ENCODE measurements at regions not wholly inside any gene's neighbourhood (a gene's known extent, or its start where the extent isn't known, plus 50 kb on each side); places are given as distances from the start of the nearest gene placed in this dataset.

DNA sequence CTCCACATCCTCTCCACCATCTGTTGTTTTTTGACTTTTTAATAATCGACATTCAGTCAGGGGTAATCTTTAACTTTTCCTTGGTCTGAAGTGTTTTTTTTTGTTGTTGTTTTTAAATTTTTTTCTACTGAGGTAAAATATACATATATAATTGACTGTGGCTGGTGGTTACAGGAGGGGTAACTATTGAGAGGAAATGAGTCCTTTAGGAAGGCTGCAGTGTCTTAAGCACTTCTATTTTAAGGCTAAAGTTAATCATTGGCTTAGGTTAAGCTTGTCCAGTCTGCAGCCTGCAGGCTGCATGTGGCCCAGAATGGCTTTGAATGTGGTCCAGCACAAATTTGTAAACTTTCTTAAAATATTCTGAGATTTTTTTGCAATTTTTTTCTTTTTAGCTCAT, 172.5 kb downstream of the CTH start:
- FAIRE-seq: no peak
- DNase-seq (ENCODE audit: low spot score): no peak
- Histone ChIP-seq H3K9me3 (ENCODE audit: low read length) (no peaks in the 10 kb centered on the region), H4K20me1 (ENCODE audit: insufficient read depth, low read length) (no peaks in the 10 kb centered on the region), H3K27ac (ENCODE audit: extremely low read length, insufficient read depth, low read length) (no peak overlapping the region), H3K36me3 (replicated peaks in 1 of 2; ENCODE audit: control insufficient read depth in 1 of 2, insufficient read depth in 2 of 2, low read length in 2 of 2) (no peaks in the 10 kb centered on the region), H3K9ac (ENCODE audit: insufficient read depth, low read depth, low read length) (no peak overlapping the region), H3K4me2 (ENCODE audit: low read depth, low read length) (no peak overlapping the region), H3K4me1 (ENCODE audit: insufficient read depth, low read length) (no peaks in the 10 kb centered on the region), H3K27me3 (ENCODE audit: control insufficient read depth in 1 of 2, insufficient read depth in 2 of 2, low read length in 2 of 2) (no peaks in the 10 kb centered on the region), H2AFZ (ENCODE audit: low read length) (no peak overlapping the region), H3K4me3 (replicated peaks in 1 of 3; ENCODE audit: insufficient read depth in 1 of 3, low read depth in 2 of 3, low read length in 3 of 3) (no peak overlapping the region), H3K79me2 (ENCODE audit: insufficient read depth, low read length) (no peaks in the 10 kb centered on the region)
- TF ChIP-seq ZNF143 (CRISPR knock-in tag; IDR thresholded peaks at IDR 0.05): no peak
- TF ChIP-seq, protein P1, sequence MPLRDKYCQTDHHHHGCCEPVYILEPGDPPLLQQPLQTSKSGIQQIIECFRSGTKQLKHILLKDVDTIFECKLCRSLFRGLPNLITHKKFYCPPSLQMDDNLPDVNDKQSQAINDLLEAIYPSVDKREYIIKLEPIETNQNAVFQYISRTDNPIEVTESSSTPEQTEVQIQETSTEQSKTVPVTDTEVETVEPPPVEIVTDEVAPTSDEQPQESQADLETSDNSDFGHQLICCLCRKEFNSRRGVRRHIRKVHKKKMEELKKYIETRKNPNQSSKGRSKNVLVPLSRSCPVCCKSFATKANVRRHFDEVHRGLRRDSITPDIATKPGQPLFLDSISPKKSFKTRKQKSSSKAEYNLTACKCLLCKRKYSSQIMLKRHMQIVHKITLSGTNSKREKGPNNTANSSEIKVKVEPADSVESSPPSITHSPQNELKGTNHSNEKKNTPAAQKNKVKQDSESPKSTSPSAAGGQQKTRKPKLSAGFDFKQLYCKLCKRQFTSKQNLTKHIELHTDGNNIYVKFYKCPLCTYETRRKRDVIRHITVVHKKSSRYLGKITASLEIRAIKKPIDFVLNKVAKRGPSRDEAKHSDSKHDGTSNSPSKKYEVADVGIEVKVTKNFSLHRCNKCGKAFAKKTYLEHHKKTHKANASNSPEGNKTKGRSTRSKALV (CRISPR knock-in tag; IDR thresholded peaks at IDR 0.05): no peak
- TF ChIP-seq RAD51 (IDR thresholded peaks at IDR 0.05; ENCODE audit: borderline replicate concordance): no peak
- TF ChIP-seq ZNF441 (CRISPR knock-in tag; IDR thresholded peaks at IDR 0.05; ENCODE audit: borderline replicate concordance): no peak
- no peak for TF ChIP-seq HOXA5 (CRISPR knock-in tag; IDR thresholded peaks at IDR 0.05)
- TF ChIP-seq, protein P2, sequence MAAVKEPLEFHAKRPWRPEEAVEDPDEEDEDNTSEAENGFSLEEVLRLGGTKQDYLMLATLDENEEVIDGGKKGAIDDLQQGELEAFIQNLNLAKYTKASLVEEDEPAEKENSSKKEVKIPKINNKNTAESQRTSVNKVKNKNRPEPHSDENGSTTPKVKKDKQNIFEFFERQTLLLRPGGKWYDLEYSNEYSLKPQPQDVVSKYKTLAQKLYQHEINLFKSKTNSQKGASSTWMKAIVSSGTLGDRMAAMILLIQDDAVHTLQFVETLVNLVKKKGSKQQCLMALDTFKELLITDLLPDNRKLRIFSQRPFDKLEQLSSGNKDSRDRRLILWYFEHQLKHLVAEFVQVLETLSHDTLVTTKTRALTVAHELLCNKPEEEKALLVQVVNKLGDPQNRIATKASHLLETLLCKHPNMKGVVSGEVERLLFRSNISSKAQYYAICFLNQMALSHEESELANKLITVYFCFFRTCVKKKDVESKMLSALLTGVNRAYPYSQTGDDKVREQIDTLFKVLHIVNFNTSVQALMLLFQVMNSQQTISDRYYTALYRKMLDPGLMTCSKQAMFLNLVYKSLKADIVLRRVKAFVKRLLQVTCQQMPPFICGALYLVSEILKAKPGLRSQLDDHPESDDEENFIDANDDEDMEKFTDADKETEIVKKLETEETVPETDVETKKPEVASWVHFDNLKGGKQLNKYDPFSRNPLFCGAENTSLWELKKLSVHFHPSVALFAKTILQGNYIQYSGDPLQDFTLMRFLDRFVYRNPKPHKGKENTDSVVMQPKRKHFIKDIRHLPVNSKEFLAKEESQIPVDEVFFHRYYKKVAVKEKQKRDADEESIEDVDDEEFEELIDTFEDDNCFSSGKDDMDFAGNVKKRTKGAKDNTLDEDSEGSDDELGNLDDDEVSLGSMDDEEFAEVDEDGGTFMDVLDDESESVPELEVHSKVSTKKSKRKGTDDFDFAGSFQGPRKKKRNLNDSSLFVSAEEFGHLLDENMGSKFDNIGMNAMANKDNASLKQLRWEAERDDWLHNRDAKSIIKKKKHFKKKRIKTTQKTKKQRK (IDR thresholded peaks at IDR 0.05; ENCODE audit: low read length): no peak
- no peak for TF ChIP-seq XBP1 (CRISPR knock-in tag; IDR thresholded peaks at IDR 0.05)
- BruUV-seq (replicated peaks): no TSS peak
- in situ Hi-C loops (cut with HindIII; ENCODE audit: extremely low pct_ligation_motif_present, low pct_unique_long_range_greater_than_20kb) (no loop called here), intact Hi-C loops (cut with micrococcal nuclease; ENCODE audit: unreplicated experiment) (no loop called here)
- CTCF ChIA-PET (ENCODE audit: low intra/inter-chr PET ratio, low total read pairs): no interaction called here
- POLR2A ChIA-PET: no interaction called here
- no peak for ATAC-seq
- 0% methylated on average over 1 of the region's 1 CpG for WGBS (ENCODE audit: low lambda C conversion rate)
